HG03097 (cell line): ENCODE measurements at regions not wholly inside any gene's neighbourhood (a gene's known extent, or its start where the extent isn't known, plus 50 kb on each side); places are given as distances from the start of the nearest gene placed in this dataset.

ENCODE experiments used
- ATAC-seq: cut with Tn5 transposase; IDR thresholded peaks from one replicate; pipeline ENCODE4 v1.9.1; 2021; ENCODE audit not compliant: unreplicated experiment, low FRiP score

- no peak for ATAC-seq
These were observed 1408.2 kb upstream of the PIK3C3 start for GRCh38 chr18:40546875-40547274.

GRCh38 chr18:40534723-40535122 lies 1420.3 kb upstream of the PIK3C3 start:
- ATAC-seq: no peak

- ATAC-seq: no peak
These were observed 1423.0 kb upstream of the PIK3C3 start for GRCh38 chr18:40532046-40532445.

- no peak for ATAC-seq
These were observed 1424.0 kb upstream of the PIK3C3 start for GRCh38 chr18:40531051-40531450.

- no peak for ATAC-seq
These were observed 1425.6 kb upstream of the PIK3C3 start for GRCh38 chr18:40529478-40529877.

- no peak for ATAC-seq
These were observed 1430.2 kb upstream of the PIK3C3 start for GRCh38 chr18:40524881-40525280.

GRCh38 chr18:40523287-40523686 lies 1431.7 kb upstream of the PIK3C3 start:
- ATAC-seq: no peak

- ATAC-seq: no peak
These were observed 1454.0 kb upstream of the PIK3C3 start for GRCh38 chr18:40501026-40501425.

- ATAC-seq: no peak
These were observed 1460.4 kb upstream of the PIK3C3 start for GRCh38 chr18:40494603-40495002.

- no peak for ATAC-seq
These were observed 1461.7 kb upstream of the PIK3C3 start for GRCh38 chr18:40493316-40493715.

- ATAC-seq: no peak
These were observed 1465.7 kb upstream of the PIK3C3 start for GRCh38 chr18:40489301-40489700.

GRCh38 chr18:40485318-40485717 lies 1469.7 kb upstream of the PIK3C3 start:
- ATAC-seq: no peak

- ATAC-seq: no peak
These were observed 1481.6 kb upstream of the PIK3C3 start for GRCh38 chr18:40473221-40474029.

- no peak for ATAC-seq
These were observed 1484.3 kb upstream of the PIK3C3 start for GRCh38 chr18:40470723-40471122.

- no peak for ATAC-seq
These were observed 1485.2 kb upstream of the PIK3C3 start for GRCh38 chr18:40469851-40470250.

GRCh38 chr18:40469316-40469715 lies 1485.7 kb upstream of the PIK3C3 start:
- no peak for ATAC-seq

GRCh38 chr18:40464032-40464431 lies 1491.0 kb upstream of the PIK3C3 start:
- no peak for ATAC-seq

GRCh38 chr18:40453903-40454302 lies 1501.1 kb upstream of the PIK3C3 start:
- no peak for ATAC-seq

GRCh38 chr18:40452599-40452998 lies 1502.4 kb upstream of the PIK3C3 start:
- ATAC-seq: no peak

- no peak for ATAC-seq
These were observed 1504.3 kb upstream of the PIK3C3 start for GRCh38 chr18:40450751-40451150.

- no peak for ATAC-seq
These were observed 1507.2 kb upstream of the PIK3C3 start for GRCh38 chr18:40447820-40448219.

GRCh38 chr18:40440088-40440487 lies 1514.9 kb upstream of the PIK3C3 start:
- no peak for ATAC-seq

- ATAC-seq: no peak
These were observed 1517.5 kb upstream of the PIK3C3 start for GRCh38 chr18:40437517-40437916.
